ENCODE measurements at regions not wholly inside any gene's neighbourhood (a gene's known extent, or its start where the extent isn't known, plus 50 kb on each side); places are given as distances from the start of the nearest gene placed in this dataset.
A peak's percentile ranks its signal among the peaks of the same experiment; 100 is the strongest.
"Not testable (repeated sequence)": the region's sequence is repeated elsewhere in the genome, so short reads cannot be mapped to it uniquely, and the experiment has no call there.

DNA sequence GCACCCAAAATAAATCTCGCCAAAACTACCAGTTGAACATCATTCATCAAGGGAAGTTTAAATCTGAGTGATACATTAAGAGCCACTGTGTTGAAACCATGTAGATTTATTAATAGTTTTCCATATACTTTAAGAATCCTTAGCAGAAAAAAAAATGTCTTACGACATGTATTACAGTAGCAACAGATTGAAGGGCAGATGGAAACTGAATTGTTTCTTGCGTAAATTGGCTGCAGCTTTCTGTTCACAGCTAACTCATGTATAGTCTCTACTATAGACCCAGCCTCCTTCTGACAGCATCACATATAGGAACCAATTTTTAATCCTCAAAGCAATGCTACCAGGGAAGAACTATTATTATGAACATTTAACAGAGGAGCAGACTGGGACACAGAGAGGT, 195.2 kb upstream of the PUDP start:
- no peak for TF ChIP-seq EZH2 (IDR thresholded peaks at IDR 0.05; ENCODE audit: borderline replicate concordance, insufficient read depth, low read depth, low read length, poor library complexity, severe bottlenecking)
- TF ChIP-seq, protein P1, sequence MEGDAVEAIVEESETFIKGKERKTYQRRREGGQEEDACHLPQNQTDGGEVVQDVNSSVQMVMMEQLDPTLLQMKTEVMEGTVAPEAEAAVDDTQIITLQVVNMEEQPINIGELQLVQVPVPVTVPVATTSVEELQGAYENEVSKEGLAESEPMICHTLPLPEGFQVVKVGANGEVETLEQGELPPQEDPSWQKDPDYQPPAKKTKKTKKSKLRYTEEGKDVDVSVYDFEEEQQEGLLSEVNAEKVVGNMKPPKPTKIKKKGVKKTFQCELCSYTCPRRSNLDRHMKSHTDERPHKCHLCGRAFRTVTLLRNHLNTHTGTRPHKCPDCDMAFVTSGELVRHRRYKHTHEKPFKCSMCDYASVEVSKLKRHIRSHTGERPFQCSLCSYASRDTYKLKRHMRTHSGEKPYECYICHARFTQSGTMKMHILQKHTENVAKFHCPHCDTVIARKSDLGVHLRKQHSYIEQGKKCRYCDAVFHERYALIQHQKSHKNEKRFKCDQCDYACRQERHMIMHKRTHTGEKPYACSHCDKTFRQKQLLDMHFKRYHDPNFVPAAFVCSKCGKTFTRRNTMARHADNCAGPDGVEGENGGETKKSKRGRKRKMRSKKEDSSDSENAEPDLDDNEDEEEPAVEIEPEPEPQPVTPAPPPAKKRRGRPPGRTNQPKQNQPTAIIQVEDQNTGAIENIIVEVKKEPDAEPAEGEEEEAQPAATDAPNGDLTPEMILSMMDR (IDR thresholded peaks at IDR 0.05), result no peak
- Histone ChIP-seq H3K9me3 (ENCODE audit: control extremely low read depth in 1 of 3, control insufficient read depth in 2 of 3, insufficient read depth in 1 of 3, low read length in 2 of 3) (no peaks in the 10 kb centered on the region), H3K4me3 (ENCODE audit: control extremely low read depth in 1 of 5, extremely low read depth in 1 of 5, insufficient read depth in 1 of 5, low read depth in 2 of 5, low read length in 4 of 5) (no peak overlapping the region), H3K4me1 (ENCODE audit: control insufficient read depth in 2 of 2, insufficient read depth in 2 of 2, low read length in 2 of 2) (no peaks in the 10 kb centered on the region), H3K27ac (ENCODE audit: low read length in 2 of 2) (no peak overlapping the region), H2AFZ (ENCODE audit: insufficient read depth, low read depth, low read length, poor library complexity, severe bottlenecking) (no peak overlapping the region), H3K79me2 (ENCODE audit: control insufficient read depth, insufficient read depth, low read length) (no peaks in the 10 kb centered on the region), H3K36me3 (replicated peaks in 1 of 2; ENCODE audit: control extremely low read depth in 1 of 2, control insufficient read depth in 1 of 2, extremely low read depth in 1 of 2, insufficient read depth in 2 of 2, low read length in 1 of 2) (no peaks in the 10 kb centered on the region), H3K9ac (ENCODE audit: low read length) (no peak overlapping the region), H4K20me1 (ENCODE audit: control insufficient read depth, insufficient read depth, low read length, poor library complexity, severe bottlenecking) (no peaks in the 10 kb centered on the region), H3K4me2 (replicated peaks; ENCODE audit: low read depth, low read length, poor library complexity, severe bottlenecking) (no peak overlapping the region), H3K27me3 (replicated peaks in 1 of 4; ENCODE audit: control extremely low read depth in 1 of 4, control insufficient read depth in 3 of 4, insufficient read depth in 4 of 4, low read length in 3 of 4) (no peaks in the 10 kb centered on the region)
- Mint-ChIP-seq H3K9me3 (ENCODE audit: insufficient read depth) (no peaks in the 10 kb centered on the region), H3K27ac (no peak overlapping the region), H3K27me3 (no peaks in the 10 kb centered on the region), H3K4me1 (no peaks in the 10 kb centered on the region), H3K4me3 (no peak overlapping the region)
- ATAC-seq (ENCODE audit: low read depth) (no peak), DNase-seq (no peak)
- no CpG with 5 or more reads among the region's 3 CpGs for WGBS (ENCODE audit: insufficient coverage)
- POLR2A ChIA-PET, result no interaction called here
- CTCF ChIA-PET, result no interaction called here
- intact Hi-C loops (cut with micrococcal nuclease), result no loop called here

DNA sequence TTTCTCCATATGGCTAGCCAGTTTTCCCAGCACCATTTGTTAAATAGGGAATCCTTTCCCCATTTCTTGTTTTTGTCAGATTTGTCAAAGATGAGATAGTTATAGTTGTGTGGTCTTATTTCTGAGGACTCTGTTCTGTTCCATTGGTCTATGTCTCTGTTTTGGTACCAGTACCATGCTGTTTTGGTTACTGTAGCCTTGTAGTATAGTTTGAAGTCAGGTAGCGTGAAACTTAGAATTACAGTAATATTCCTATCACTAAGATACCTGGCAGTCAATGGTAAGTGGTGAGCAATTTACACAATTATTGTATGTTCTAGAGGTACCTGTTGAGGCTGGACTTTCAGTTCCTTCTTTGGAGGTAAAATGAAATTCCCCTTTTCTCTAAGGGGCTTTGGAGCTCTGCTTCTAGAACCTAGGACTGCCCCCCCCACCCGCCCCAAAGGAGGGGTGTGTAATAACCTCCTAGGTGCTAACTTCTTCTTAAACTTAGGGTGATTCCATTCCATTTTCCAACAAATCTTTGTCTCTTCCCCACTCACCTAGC, 187.9 kb upstream of the PUDP start:
- CTCF ChIA-PET; H3K4me1 Mint-ChIP-seq; POLR2A ChIA-PET; H3K36me3 ChIP-seq (replicated peaks in 1 of 2; ENCODE audit: control extremely low read depth in 1 of 2, control insufficient read depth in 1 of 2, extremely low read depth in 1 of 2, insufficient read depth in 2 of 2, low read length in 1 of 2); H3K27ac ChIP-seq (ENCODE audit: low read length in 2 of 2); H4K20me1 ChIP-seq (ENCODE audit: control insufficient read depth, insufficient read depth, low read length, poor library complexity, severe bottlenecking); H3K9ac ChIP-seq (ENCODE audit: low read length); H3K4me1 ChIP-seq (ENCODE audit: control insufficient read depth in 2 of 2, insufficient read depth in 2 of 2, low read length in 2 of 2); H3K9me3 ChIP-seq (ENCODE audit: control extremely low read depth in 1 of 3, control insufficient read depth in 2 of 3, insufficient read depth in 1 of 3, low read length in 2 of 3); intact Hi-C loops (cut with micrococcal nuclease); H3K4me3 ChIP-seq (ENCODE audit: control extremely low read depth in 1 of 5, extremely low read depth in 1 of 5, insufficient read depth in 1 of 5, low read depth in 2 of 5, low read length in 4 of 5); H3K27me3 ChIP-seq (replicated peaks in 1 of 4; ENCODE audit: control extremely low read depth in 1 of 4, control insufficient read depth in 3 of 4, insufficient read depth in 4 of 4, low read length in 3 of 4); H3K9me3 Mint-ChIP-seq (ENCODE audit: insufficient read depth); H3K4me3 Mint-ChIP-seq; H3K27me3 Mint-ChIP-seq; H3K4me2 ChIP-seq (replicated peaks; ENCODE audit: low read depth, low read length, poor library complexity, severe bottlenecking); H3K79me2 ChIP-seq (ENCODE audit: control insufficient read depth, insufficient read depth, low read length); H3K27ac Mint-ChIP-seq; H2AFZ ChIP-seq (ENCODE audit: insufficient read depth, low read depth, low read length, poor library complexity, severe bottlenecking): not testable (repeated sequence)
- ATAC-seq (ENCODE audit: low read depth) (peak; percentile 60), DNase-seq (peak; percentile 31)
- WGBS (ENCODE audit: insufficient coverage), result no CpG with 5 or more reads among the region's 2 CpGs

All from B cell (primary cell).